IMR-90 (cell line): ENCODE measurements at regions not wholly inside any gene's neighbourhood (a gene's known extent, or its start where the extent isn't known, plus 50 kb on each side); places are given as distances from the start of the nearest gene placed in this dataset.

Experiments used
- ATAC-seq: fragments of 200-7000 bp; cut with Tn5 transposase; 2 replicates; pipeline ENCODE4 v1.9.1; 2020; ENCODE audit warnings: low read depth, mild to moderate bottlenecking, moderate library complexity
- BruUV-seq: library from RNA; stranded (reverse); fragments of 400-500 nt; replicated peaks from 2 replicates; lab custom pipeline; 2021; lab: Mats Ljungman, UMichigan
- CTCF ChIA-PET: fragments of 300-600 bp; formaldehyde crosslinking; extraction: SDS; loops from one replicate; lab custom pipeline; 2021; ENCODE audit warnings: antibody characterized with exemption; lab: Yijun Ruan, JAX
- POLR2A ChIA-PET: fragments of 300-600 bp; sonication (Branson Sonifier 250); formaldehyde crosslinking; loops from one replicate; lab custom pipeline; 2022; ENCODE audit warnings: antibody characterized with exemption; ENCODE audit not compliant: unreplicated experiment; lab: Charles Lee
- DNase-seq: peaks from one replicate; pipeline ENCODE4 v3.0.0; 2013
- H2AFZ ChIP-seq: replicated peaks from 2 replicates; pipeline ENCODE3; 2013; ENCODE audit warnings: low read length, mild to moderate bottlenecking; ENCODE audit not compliant: poor library complexity
- H2AK5ac ChIP-seq: 2 replicates; pipeline ENCODE4 v1.6.1; 2013; ENCODE audit warnings: low read depth, low read length, inconsistent platforms
- H2AK9ac ChIP-seq: replicated peaks from 2 replicates; pipeline ENCODE3; 2013; ENCODE audit warnings: mild to moderate bottlenecking, low read depth, low read length, moderate library complexity; ENCODE audit not compliant: poor library complexity
- H2BK120ac ChIP-seq: 2 replicates; pipeline ENCODE4 v1.6.1; 2013; ENCODE audit warnings: low read depth, low read length, inconsistent platforms
- H2BK15ac ChIP-seq: 3 replicates; pipeline ENCODE4 v1.6.1; 2013; ENCODE audit warnings: low read depth, low read length, inconsistent platforms
- H2BK20ac ChIP-seq: 2 replicates; pipeline ENCODE4 v1.6.1; 2013; ENCODE audit warnings: low read depth, mild to moderate bottlenecking, inconsistent platforms, low read length, moderate library complexity
- H2BK5ac ChIP-seq: 2 replicates; pipeline ENCODE4 v1.6.1; 2013; ENCODE audit warnings: mild to moderate bottlenecking, low read depth, low read length, inconsistent platforms; ENCODE audit not compliant: poor library complexity, severe bottlenecking
- H3K14ac ChIP-seq: replicated peaks from 2 replicates; pipeline ENCODE4 v1.6.1; 2013; ENCODE audit warnings: low read depth, low read length, inconsistent platforms
- H3K18ac ChIP-seq: 2 replicates; pipeline ENCODE4 v1.6.1; 2013; ENCODE audit warnings: low read depth, low read length, control low read depth
- H3K23ac ChIP-seq: 2 replicates; pipeline ENCODE4 v1.6.1; 2013; ENCODE audit warnings: low read depth, low read length, inconsistent platforms
- H3K27ac ChIP-seq: 2 replicates; pipeline ENCODE4 v1.5.1; 2013; ENCODE audit warnings: mild to moderate bottlenecking, control low read depth, low read length; ENCODE audit not compliant: insufficient read depth
- H3K27me3 ChIP-seq: 2 replicates; pipeline ENCODE4 v1.6.1; 2013; ENCODE audit warnings: low read length; ENCODE audit not compliant: control insufficient read depth, insufficient read depth
- H3K36me3 ChIP-seq: 2 replicates; pipeline ENCODE4 v1.6.1; 2013; ENCODE audit warnings: low read length, mixed read lengths; ENCODE audit not compliant: control insufficient read depth, insufficient read depth
- H3K4ac ChIP-seq: 2 replicates; pipeline ENCODE4 v1.6.1; 2013; ENCODE audit warnings: low read depth, low read length, inconsistent platforms
- H3K4me1 ChIP-seq: 2 replicates; pipeline ENCODE4 v1.6.1; 2013; ENCODE audit warnings: low read length, mixed read lengths; ENCODE audit not compliant: control insufficient read depth, insufficient read depth
- H3K4me2 ChIP-seq: 2 replicates; pipeline ENCODE4 v1.6.1; 2013; ENCODE audit warnings: low read depth, mild to moderate bottlenecking, control low read depth, low read length, moderate library complexity
- H3K4me3 ChIP-seq: 2 replicates; pipeline ENCODE4 v1.5.1; 2013; ENCODE audit warnings: low read depth, mild to moderate bottlenecking, control low read depth, low read length, moderate library complexity; ENCODE audit not compliant: insufficient read depth
- H3K56ac ChIP-seq: 2 replicates; pipeline ENCODE4 v1.6.1; 2013; ENCODE audit warnings: low read length, inconsistent platforms; ENCODE audit not compliant: insufficient read depth; ENCODE audit errors: extremely low read depth
- H3K79me1 ChIP-seq, 2 experiments: 2 replicates each; pipeline ENCODE4 v1.6.1; 2013; ENCODE audit warnings: low read length in 2 of 2, inconsistent platforms in 1 of 2, low read depth in 1 of 2
- H3K9ac ChIP-seq: 2 replicates; pipeline ENCODE4 v1.6.1; 2013; ENCODE audit warnings: low read depth, low read length, control low read depth
- H3K9me1 ChIP-seq: 2 replicates; pipeline ENCODE4 v1.6.1; 2013; ENCODE audit warnings: low read length, inconsistent platforms; ENCODE audit not compliant: insufficient read depth
- H3K9me3 ChIP-seq: 2 replicates; pipeline ENCODE4 v1.6.1; 2013; ENCODE audit warnings: low read length; ENCODE audit not compliant: control insufficient read depth, insufficient read depth
- H4K20me1 ChIP-seq: 2 replicates; pipeline ENCODE4 v1.6.1; 2013; ENCODE audit warnings: low read length, inconsistent platforms; ENCODE audit not compliant: insufficient read depth
- H4K5ac ChIP-seq: 2 replicates; pipeline ENCODE4 v1.6.1; 2013; ENCODE audit warnings: mild to moderate bottlenecking, low read depth, low read length, control low read depth
- H4K8ac ChIP-seq, 2 experiments: 2 replicates each; pipeline ENCODE4 v1.6.1; 2013; ENCODE audit warnings: low read depth in 2 of 2, low read length in 2 of 2, control low read depth in 1 of 2, inconsistent platforms in 1 of 2
- H4K91ac ChIP-seq: 2 replicates; pipeline ENCODE4 v1.6.1; 2013; ENCODE audit warnings: low read depth, low read length, inconsistent platforms; ENCODE audit not compliant: insufficient read depth
- BHLHE40 ChIP-seq: fragments of 150-350 bp; IDR thresholded peaks from 2 replicates; pipeline ENCODE4 v1.6.1; 2016; ENCODE audit warnings: mild to moderate bottlenecking, low read depth, low read length
- CEBPB ChIP-seq: IDR thresholded peaks from 2 replicates; pipeline ENCODE4 v1.6.1; 2012; ENCODE audit warnings: low read depth, low read length, improper control_type of control experiment
- CHD1 ChIP-seq: IDR thresholded peaks from 2 replicates; pipeline ENCODE4 v1.6.1; 2012; ENCODE audit warnings: low read depth, low read length, improper control_type of control experiment
- CTCF ChIP-seq: conservative IDR thresholded peaks from 2 replicates; pipeline ENCODE4 v1.5.1; 2012; ENCODE audit warnings: mild to moderate bottlenecking, low read depth, low read length, improper control_type of control experiment
- ELK1 ChIP-seq: fragments of 150-350 bp; IDR thresholded peaks from 2 replicates; pipeline ENCODE4 v1.6.1; 2016; ENCODE audit warnings: low read depth, mild to moderate bottlenecking, low read length, moderate library complexity, borderline replicate concordance
- FOS ChIP-seq: fragments of 150-350 bp; IDR thresholded peaks from 2 replicates; pipeline ENCODE4 v1.6.1; 2016; ENCODE audit warnings: low read depth, low read length
- MAFK ChIP-seq: IDR thresholded peaks from 2 replicates; pipeline ENCODE4 v1.6.1; 2012; ENCODE audit warnings: low read depth, low read length, improper control_type of control experiment
- MXI1 ChIP-seq: IDR thresholded peaks from 2 replicates; pipeline ENCODE4 v1.6.1; 2012; ENCODE audit warnings: low read depth, mild to moderate bottlenecking, low read length, moderate library complexity, borderline replicate concordance
- NFE2L2 ChIP-seq: fragments of 150-350 bp; IDR thresholded peaks from 2 replicates; pipeline ENCODE4 v1.6.1; 2016; ENCODE audit warnings: low read depth, mild to moderate bottlenecking, low read length
- POLR2A ChIP-seq: IDR thresholded peaks from 2 replicates; pipeline ENCODE4 v1.6.1; 2012; ENCODE audit warnings: mild to moderate bottlenecking, low read depth, low read length
- RAD21 ChIP-seq: IDR thresholded peaks from 2 replicates; pipeline ENCODE4 v1.6.1; 2012; ENCODE audit warnings: low read length, improper control_type of control experiment
- RCOR1 ChIP-seq: IDR thresholded peaks from 2 replicates; pipeline ENCODE4 v1.6.1; 2012; ENCODE audit warnings: mild to moderate bottlenecking, low read length, improper control_type of control experiment; ENCODE audit not compliant: insufficient replicate concordance
- RFX5 ChIP-seq: IDR thresholded peaks from 2 replicates; pipeline ENCODE4 v1.8.0; 2012; ENCODE audit warnings: low read depth, mild to moderate bottlenecking, low read length, moderate library complexity
- SMC3 ChIP-seq: fragments of 150-350 bp; IDR thresholded peaks from 2 replicates; pipeline ENCODE4 v1.6.1; 2016; ENCODE audit warnings: low read depth, mild to moderate bottlenecking, antibody characterized with exemption, low read length, moderate library complexity
- USF2 ChIP-seq: fragments of 150-350 bp; IDR thresholded peaks from 2 replicates; pipeline ENCODE4 v1.6.1; 2017; ENCODE audit warnings: mild to moderate bottlenecking, antibody characterized with exemption, low read length, low read depth
- WGBS, 2 experiments: methylation state at CpG; one replicate each; pipeline versions ENCODE4 v1.1.5 to v1.1.7; 2013; ENCODE audit warnings: missing lambda C conversion rate in 2 of 2; ENCODE audit not compliant: insufficient read length in 1 of 2; ENCODE audit errors: extremely low coverage in 2 of 2; 5-methylcytosine and 5-hydroxymethylcytosine counted together
- dilution Hi-C: fragments of 300-500 bp; cut with HindIII; formaldehyde crosslinking; loops from one replicate; pipeline ENCODE4 v1.14.3; 2018; ENCODE audit warnings: low sequenced_read_pairs; ENCODE audit not compliant: unreplicated experiment
- in situ Hi-C: fragments of 300-500 bp; cut with MboI; formaldehyde crosslinking; loops from 3 replicates; pipeline ENCODE4 v1.14.3; 2019; ENCODE audit warnings: low sequenced_read_pairs, inconsistent platforms, mixed read lengths
- intact Hi-C: fragments of 100-400 bp; cut with micrococcal nuclease; formaldehyde crosslinking; loops from 2 replicates; pipeline ENCODE4 v1.10.0; 2022

- no peak overlapping the region for H4K5ac ChIP-seq
- no peak overlapping the region for H2AFZ ChIP-seq
- no peaks in the 10 kb centered on the region; the same call in 1 of the 2 replicates for H3K9me3 ChIP-seq
- H4K91ac ChIP-seq: no peak overlapping the region
- H3K27ac ChIP-seq: no peak overlapping the region
- no peak overlapping the region for H2BK120ac ChIP-seq
- H3K4me3 ChIP-seq: no peak overlapping the region
- ATAC-seq: no peak; the same call in 1 of the 2 replicates
- no peak overlapping the region for H3K14ac ChIP-seq
- H3K36me3 ChIP-seq: no peaks in the 10 kb centered on the region
- H2AK5ac ChIP-seq: no peak overlapping the region
- in situ Hi-C loops (no loop called here), dilution Hi-C loops (no loop called here), intact Hi-C loops (no loop called here)
- H4K8ac ChIP-seq: no peak overlapping the region
- no peaks in the 10 kb centered on the region for H3K9me1 ChIP-seq
- H3K9ac ChIP-seq: no peak overlapping the region
- DNase-seq: peak; percentile 30
- no peak overlapping the region for H2BK20ac ChIP-seq
- H4K20me1 ChIP-seq: no peaks in the 10 kb centered on the region
- H2AK9ac ChIP-seq: no peak overlapping the region
- ChIA-PET CTCF (interaction anchor here (1.0 kb wide), 1 partner anchor 13 kb away, joined by 3 read pairs; no protein-coding TSS in a partner anchor), POLR2A (no interaction called here)
- no CpG with 5 or more reads among the region's 1 CpG for WGBS, 2 experiments
- 0 out of 2 replicates have a peak, but pooled peaks cover 2% of the 10 kb centered on the region for H3K4me1 ChIP-seq
- no TSS peak for BruUV-seq
- H3K23ac ChIP-seq: no peak overlapping the region
- H2BK5ac ChIP-seq: no peak overlapping the region
- no peak overlapping the region for H3K56ac ChIP-seq
- H3K4me2 ChIP-seq: no peak overlapping the region
- no peak overlapping the region for H3K18ac ChIP-seq
- TF ChIP-seq MXI1 (no peak), ELK1 (no peak), RCOR1 (no peak), SMC3 (no peak), CEBPB (no peak), RAD21 (no peak), POLR2A (no peak), CTCF (no peak), FOS (no peak), BHLHE40 (no peak), MAFK (no peak), USF2 (no peak), CHD1 (no peak), RFX5 (no peak), NFE2L2 (no peak)
- no peak overlapping the region for H2BK15ac ChIP-seq
- no peaks in the 10 kb centered on the region for H3K79me1 ChIP-seq
- no peak overlapping the region for H3K4ac ChIP-seq
- H3K27me3 ChIP-seq: no peaks in the 10 kb centered on the region
Measured at GRCh38 chr1:170461291-170461747, 70.6 kb upstream of the GORAB start.
